Testis (tissue), 2 donors: ENCODE measurements at regions not wholly inside any gene's neighbourhood (a gene's known extent, or its start where the extent isn't known, plus 50 kb on each side); places are given as distances from the start of the nearest gene placed in this dataset.

Experiments
- POLR2A ChIP-seq: fragments of 450-650 bp; IDR thresholded peaks from one replicate; pipeline ENCODE4 v1.6.1; 2017; ENCODE audit warnings: antibody characterized with exemption, mild to moderate bottlenecking, moderate library complexity
- TF ChIP-seq, protein P1 (sequence below), 3 experiments: fragments of 450-650 bp in 2 of 3; fragments of 200-600 bp in 1 of 3; sonication (generic) in 1 of 3; IDR thresholded peaks; one replicate each; pipeline ENCODE4 v1.5.1; 2016 to 2019; ENCODE audit warnings: antibody characterized with exemption in 3 of 3, mild to moderate bottlenecking in 2 of 3, moderate library complexity in 1 of 3

DNA sequence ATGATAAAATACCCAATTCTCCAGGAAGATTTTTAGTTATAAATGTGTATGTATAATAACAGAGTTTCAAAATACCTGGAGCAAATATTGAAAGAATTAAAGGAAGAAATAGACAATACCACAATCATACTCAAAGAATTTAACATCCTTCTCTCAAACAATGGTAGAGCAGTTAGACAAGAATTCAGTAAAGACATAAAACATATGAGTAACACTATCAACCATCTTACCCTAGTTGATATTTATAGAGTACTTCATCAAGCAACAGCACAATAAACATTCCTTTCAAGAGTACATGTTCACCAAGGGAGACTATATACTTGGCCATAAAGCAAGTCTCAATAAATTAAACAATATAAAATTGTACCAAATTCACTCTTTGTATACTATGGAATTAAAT, 108.4 kb downstream of the DLEU7 start:
- TF ChIP-seq, protein P1, sequence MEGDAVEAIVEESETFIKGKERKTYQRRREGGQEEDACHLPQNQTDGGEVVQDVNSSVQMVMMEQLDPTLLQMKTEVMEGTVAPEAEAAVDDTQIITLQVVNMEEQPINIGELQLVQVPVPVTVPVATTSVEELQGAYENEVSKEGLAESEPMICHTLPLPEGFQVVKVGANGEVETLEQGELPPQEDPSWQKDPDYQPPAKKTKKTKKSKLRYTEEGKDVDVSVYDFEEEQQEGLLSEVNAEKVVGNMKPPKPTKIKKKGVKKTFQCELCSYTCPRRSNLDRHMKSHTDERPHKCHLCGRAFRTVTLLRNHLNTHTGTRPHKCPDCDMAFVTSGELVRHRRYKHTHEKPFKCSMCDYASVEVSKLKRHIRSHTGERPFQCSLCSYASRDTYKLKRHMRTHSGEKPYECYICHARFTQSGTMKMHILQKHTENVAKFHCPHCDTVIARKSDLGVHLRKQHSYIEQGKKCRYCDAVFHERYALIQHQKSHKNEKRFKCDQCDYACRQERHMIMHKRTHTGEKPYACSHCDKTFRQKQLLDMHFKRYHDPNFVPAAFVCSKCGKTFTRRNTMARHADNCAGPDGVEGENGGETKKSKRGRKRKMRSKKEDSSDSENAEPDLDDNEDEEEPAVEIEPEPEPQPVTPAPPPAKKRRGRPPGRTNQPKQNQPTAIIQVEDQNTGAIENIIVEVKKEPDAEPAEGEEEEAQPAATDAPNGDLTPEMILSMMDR (IDR thresholded peaks at IDR 0.05): no peak
- no peak for TF ChIP-seq POLR2A
